Ovary (tissue), 3 donors: ENCODE measurements at regions not wholly inside any gene's neighbourhood (a gene's known extent, or its start where the extent isn't known, plus 50 kb on each side); places are given as distances from the start of the nearest gene placed in this dataset.

Experiments
- POLR2A ChIP-seq: fragments of 450-650 bp; IDR thresholded peaks from one replicate; pipeline ENCODE4 v1.6.1; 2017; ENCODE audit warnings: antibody characterized with exemption, mild to moderate bottlenecking, moderate library complexity
- TF ChIP-seq, protein P1 (sequence below), 3 donors: fragments of 450-650 bp in 2 of 3; fragments of 200-600 bp in 1 of 3; IDR thresholded peaks; one replicate each; pipeline versions ENCODE4 v1.5.1 to v1.8.0; 2016 to 2022; ENCODE audit warnings: antibody characterized with exemption in 3 of 3, mild to moderate bottlenecking in 1 of 3
- donor health status: DM: no; HTN: no; CAD: no.

DNA sequence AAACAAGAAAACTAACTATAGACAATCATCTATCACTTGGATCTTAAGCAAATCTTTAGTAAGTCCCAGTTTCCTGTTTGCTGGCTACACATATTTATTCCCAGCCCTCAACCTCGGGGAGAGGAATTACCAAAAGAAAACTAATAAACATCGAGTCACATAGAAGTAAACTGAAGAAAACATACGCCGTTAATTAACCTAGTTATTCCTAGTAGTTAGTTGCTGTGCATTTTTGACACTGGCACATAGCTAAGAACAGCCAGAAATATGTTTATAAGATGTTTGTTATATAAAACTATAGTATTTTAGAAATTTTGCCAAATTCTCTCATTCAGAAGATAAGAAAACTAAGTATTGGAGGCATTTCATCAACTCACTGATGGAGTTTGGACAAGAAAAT lies 407.2 kb upstream of the ARHGEF26 start:
- TF ChIP-seq, protein P1, sequence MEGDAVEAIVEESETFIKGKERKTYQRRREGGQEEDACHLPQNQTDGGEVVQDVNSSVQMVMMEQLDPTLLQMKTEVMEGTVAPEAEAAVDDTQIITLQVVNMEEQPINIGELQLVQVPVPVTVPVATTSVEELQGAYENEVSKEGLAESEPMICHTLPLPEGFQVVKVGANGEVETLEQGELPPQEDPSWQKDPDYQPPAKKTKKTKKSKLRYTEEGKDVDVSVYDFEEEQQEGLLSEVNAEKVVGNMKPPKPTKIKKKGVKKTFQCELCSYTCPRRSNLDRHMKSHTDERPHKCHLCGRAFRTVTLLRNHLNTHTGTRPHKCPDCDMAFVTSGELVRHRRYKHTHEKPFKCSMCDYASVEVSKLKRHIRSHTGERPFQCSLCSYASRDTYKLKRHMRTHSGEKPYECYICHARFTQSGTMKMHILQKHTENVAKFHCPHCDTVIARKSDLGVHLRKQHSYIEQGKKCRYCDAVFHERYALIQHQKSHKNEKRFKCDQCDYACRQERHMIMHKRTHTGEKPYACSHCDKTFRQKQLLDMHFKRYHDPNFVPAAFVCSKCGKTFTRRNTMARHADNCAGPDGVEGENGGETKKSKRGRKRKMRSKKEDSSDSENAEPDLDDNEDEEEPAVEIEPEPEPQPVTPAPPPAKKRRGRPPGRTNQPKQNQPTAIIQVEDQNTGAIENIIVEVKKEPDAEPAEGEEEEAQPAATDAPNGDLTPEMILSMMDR (IDR thresholded peaks at IDR 0.05), result no peak
- no peak for TF ChIP-seq POLR2A
